HG03045 (cell line): ENCODE measurements at regions not wholly inside any gene's neighbourhood (a gene's known extent, or its start where the extent isn't known, plus 50 kb on each side); places are given as distances from the start of the nearest gene placed in this dataset.

ENCODE experiments used
- ATAC-seq: cut with Tn5 transposase; IDR thresholded peaks from one replicate; pipeline ENCODE4 v1.9.1; 2021; ENCODE audit warnings: mild to moderate bottlenecking, moderate library complexity; ENCODE audit not compliant: unreplicated experiment

DNA sequence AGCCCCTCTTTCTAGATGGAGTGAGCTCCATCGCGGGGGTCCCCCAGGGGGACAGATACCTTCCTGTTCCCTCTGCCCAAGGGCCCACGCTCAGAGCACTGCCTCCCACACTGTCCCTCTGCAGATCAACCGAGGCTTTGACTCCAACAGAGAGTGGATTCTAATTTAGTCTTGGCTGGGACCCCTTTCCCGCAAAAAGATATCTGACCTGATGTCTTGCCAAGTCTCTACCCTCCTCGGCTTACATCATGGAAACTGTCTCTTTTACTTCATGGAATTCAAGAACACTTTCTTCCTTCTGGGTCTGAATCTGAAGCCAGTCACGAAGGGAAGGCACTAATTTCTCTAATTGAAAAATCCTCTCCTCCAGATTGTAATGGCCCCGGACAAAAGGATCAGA, 278.0 kb downstream of the BMP7 start:
- no peak for ATAC-seq

DNA sequence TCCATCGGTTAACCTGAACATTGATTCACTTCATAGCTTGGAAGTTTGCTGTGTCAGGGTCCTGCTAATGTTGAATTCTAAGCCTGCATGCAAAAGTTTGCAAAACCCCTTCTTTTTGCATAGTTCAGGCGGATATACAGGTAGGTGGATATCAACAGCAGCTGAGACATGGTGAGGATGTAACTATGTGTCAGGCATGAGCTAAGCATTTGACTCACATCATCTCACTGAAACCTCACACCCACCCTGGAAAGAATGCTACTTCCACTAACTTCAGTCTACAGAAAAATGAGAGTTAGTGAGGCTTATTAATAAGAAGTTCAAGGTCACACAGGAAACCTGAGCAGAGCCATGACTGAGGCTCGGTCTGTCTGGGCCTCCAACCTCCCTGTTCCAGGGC, 276.9 kb downstream of the BMP7 start:
- ATAC-seq, result no peak

DNA sequence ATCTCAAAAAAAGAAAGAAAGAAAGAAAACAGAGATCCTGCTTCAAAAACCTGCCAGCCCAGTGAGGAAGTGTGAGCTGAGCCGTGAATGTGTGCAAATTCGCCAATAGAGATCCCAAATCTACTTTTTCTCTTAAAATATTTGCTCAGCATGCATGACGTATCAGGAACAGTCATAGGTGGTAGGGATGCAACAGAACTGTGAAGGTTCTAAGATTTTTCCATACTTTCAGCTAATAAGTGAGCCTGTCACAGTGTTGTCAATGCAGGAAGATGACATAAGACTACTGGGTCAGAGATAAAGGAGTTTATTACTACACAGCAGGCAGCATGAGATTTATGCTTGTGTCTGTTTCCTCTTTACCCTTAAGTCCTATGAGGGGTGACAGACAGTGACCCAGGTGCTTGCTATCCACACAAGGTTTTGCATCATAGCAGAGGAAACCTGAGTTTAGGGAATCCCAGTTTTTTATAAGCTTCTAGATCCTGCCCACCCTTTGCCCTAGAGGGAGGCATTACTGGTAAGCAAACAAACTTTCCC, 273.4 kb downstream of the BMP7 start:
- no peak for ATAC-seq

DNA sequence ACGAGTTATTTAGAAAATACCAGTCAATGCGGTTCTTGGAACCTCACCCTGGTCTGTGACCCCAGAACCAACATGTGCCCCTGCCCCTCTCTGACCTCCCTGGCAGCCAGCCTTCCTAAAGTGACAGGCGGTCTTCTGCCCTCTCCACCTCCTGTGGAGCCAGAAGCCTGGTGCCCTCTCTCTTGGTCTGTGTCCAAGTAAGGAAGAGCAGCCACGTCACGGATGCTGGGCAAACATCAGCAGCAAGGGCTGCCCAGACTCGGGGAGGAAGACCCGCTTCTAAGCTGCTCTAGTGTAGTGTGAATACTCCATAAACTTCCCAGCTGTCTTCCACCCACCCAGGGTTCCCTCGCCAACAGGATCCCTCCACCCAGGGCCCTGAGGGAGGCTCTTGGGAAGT, 272.4 kb downstream of the BMP7 start:
- no peak for ATAC-seq

DNA sequence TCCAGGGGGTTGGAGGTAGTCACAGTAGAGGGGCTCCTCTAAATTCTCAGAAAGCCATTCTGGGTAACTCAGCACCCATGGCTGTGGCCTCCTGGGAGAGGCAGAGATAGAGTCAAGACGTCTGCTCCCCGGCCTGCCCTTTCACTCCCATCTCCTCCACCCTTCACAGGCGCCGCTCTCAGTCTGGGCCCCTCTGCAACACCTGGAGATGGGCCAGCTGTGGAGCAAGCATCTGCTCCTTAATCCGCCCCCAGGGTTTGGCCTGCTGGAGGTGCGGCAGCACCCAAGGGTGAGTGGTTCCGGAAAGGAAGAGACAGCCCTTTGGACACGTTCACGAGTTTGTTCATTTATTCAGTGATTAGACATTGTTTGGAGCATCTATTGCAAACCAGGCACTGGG, 271.3 kb downstream of the BMP7 start:
- no peak for ATAC-seq

DNA sequence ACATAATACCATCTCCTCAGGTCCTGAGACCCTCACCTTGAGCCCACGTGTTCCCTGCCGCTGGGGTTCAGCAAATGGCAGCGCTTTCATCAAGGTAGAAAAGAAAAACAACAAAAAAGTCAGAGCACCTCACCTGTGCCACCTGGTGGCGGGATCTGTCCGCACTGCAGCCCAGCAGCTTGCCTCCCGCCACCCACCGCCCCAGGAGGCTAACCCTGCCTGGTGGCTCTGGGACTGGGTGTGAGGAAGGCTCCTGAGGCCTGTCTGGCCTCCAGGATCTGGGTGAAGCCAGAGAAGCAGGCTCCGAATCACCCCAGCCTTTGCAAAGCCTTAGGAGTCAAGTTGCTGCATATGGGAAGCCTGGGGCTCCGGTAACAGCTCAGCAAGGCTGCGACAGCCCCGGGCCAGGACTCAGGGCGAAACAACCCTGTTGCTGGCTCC, 270.8 kb downstream of the BMP7 start:
- ATAC-seq, result no peak

DNA sequence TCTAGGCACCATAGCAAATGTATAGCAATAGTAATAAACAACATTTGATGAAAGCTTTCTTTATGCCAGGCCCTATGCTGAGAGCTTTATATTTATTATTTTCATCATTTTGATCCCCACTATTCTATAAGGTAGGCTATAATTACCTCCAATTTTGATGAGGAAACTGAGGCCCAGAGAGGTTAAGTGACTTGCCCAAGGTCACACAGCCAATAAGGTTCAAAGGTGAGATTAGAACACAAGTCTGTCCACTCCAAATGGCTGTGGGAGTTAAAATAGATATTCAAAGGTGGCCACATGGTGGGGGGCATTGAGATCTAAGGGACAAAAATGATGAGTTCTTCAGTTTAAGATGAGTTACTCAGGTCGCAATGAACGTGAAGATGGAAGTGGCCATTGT, 269.9 kb downstream of the BMP7 start:
- no peak for ATAC-seq

DNA sequence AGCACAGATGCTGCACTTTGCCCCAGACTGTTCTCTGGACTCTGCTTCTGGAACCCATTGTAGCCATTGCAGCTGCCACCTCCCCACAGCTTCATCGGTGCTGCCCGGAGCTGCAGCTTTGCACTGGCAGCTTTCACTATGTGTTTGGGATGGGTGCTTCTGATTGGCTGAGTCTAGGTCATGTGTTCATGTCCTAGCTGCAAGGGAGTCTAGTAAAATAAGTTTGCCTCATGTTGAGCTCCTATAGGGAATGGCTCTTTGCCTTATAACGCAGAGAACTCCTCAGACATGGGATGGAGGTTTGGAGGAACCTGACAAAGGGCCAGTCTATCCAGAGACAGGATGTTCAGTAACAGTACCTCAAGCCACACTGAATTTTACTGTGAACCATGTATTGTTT, 268.0 kb downstream of the BMP7 start:
- no peak for ATAC-seq

DNA sequence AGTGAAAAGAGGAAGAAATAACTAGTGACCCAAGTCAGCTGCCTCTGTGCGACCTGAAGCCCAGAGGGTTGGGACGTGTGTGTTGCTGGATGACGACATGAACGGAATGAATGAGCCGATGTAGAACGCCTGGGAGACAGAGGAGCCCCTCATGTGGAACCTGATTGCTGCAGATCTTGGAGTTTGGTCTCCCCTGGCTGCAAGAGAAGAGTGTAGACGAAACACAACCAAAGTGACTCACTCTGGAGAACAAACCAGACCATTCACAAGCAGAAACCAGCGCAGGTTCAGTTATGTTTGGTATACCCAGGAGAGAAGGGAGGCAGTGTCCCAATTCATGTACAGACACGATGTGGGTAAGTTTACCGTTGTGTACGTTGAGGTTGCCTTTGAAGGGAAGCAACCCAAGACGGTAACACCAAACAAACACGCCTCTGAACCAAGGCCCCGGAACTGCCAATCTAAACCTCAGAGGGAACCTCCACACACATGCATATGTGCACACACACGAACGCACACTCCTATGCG, 265.9 kb downstream of the BMP7 start:
- ATAC-seq, result no peak

DNA sequence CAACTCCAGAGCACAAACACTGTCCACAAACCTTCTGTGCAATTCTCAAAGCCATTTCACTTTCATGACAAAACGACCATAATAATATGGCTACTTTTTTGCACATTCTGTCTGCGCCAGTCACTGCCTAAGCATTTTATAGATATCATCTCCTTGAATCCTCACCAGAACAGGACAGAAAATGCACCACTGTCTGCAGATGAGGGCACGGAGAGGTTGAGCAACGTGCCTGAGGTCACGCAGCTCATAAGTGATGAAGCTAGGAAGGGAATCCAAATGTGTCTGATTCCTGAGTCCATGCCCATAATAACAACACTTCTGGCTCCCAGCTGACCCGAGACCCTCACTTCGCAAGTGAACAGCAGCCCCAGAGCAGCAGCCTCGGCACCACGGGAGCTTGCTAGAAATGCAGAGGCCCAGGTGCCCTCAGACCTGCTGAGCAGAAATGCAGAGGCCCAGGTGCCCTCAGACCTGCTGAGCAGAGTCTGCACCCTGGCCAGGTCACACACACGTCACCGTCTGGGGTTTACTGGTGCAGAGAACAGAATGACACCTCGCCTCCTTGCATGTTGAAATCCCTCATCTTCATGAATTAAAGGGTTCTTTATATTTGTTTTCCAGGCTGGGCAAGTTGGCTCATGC, 265.2 kb downstream of the BMP7 start:
- ATAC-seq, result no peak

DNA sequence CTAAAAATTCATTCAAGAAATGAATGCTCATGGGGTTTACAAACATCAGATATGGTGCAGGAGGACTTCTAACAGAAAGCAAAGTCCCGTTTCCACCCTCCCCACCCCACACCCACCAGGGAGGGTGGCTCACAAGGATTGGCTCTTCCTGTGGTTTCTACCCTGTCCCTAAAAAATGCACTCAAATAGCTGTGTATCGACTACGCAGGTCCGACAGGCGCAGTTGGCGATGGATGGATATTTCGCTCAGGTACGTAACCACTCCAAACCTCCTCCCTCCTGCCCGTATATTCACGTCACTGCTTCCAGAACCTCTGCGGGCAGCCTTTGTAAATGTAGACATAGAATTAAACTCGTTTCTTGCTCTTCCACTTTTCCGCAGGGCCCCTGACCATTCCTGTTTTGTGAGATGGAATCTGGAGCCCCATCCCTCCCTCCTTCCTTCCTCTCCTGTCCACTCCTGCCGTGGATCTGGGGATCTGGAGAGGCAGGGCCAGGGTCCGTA, 264.3 kb downstream of the BMP7 start:
- ATAC-seq, result no peak

DNA sequence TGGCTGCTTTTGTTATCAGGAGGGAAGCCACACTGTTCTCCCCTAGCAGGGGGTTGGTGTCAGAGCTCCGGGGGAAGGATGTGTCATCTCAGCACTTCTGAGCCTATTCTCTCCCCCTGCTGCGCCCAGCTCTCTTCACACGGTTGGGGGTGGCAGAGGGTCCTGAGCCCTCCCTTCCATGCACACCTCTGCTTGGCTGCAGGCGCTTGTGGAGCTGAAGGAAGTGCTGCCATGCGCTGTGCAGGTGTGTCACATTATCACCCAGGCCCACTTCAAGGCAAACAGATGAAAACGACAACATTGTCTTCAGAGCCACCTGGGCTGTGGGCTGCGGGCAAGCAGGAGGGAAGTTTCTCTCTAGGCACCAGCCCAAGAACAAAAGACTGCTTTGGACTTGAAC, 263.4 kb downstream of the BMP7 start:
- no peak for ATAC-seq

DNA sequence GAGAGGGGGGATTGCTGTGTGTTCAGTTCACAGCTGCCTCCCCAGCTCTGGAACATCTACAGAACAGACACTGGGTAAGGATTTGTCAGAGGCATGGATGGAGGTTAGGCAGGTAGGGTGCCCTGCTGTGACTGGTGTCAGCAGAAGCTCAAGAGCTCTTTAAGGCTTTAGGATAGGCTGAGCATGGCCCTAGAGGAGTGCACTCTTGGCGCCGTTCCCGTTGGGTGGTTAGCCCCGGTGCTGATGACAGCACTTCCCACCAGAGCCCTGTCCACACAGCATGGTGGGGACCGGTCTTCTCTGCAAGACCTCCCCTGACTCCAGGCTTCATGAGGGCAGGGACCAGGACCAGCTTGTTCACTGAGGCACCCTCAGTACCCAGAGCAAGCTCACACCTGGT, 262.0 kb downstream of the BMP7 start:
- ATAC-seq, result no peak

DNA sequence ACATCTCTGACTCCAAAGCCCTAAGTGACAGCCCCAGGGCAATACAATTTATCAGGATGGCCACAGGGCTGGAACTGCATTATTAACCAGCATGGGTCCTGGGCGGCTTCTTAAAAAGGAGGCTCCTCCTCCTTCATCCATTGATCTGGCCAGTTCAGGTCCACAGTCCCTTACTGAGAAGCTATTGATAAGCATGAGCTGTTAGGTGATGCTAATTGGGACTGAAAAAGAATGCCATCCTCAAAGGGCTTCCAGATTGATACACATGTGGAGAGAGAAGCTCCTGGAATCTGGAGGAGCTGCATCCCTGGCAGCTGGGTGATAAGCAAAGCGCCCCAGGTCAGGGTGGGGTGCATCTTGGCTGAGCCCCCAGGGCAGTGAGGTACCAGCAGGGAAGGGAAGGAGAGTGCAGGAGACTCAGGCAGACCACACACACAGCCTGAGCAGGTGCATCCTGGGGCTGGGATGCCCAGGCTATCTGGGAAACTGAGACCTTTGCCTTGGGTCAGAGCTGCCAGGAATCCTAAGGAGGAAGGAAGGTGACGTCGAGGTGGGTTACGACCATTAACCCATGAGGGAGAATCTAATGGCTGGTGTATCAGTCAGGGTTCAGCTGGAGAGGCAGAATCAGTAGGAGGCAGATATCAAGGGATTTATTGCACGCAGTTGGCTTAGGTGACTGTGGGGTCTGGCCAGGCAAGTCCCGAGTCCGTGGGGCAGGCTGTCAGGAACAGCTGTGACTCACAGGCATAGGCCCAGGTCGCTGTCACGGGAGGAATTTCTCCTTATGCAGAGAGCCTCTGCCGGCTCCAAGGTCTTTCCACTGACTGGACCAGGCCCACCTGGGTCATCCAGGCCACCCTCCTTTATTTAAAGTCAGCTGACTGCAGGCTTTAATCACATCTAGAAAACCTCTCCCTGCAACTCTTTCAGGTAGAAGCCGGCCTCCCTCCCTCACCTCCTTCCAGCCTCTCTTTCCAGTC, 261.2 kb downstream of the BMP7 start:
- no peak for ATAC-seq

DNA sequence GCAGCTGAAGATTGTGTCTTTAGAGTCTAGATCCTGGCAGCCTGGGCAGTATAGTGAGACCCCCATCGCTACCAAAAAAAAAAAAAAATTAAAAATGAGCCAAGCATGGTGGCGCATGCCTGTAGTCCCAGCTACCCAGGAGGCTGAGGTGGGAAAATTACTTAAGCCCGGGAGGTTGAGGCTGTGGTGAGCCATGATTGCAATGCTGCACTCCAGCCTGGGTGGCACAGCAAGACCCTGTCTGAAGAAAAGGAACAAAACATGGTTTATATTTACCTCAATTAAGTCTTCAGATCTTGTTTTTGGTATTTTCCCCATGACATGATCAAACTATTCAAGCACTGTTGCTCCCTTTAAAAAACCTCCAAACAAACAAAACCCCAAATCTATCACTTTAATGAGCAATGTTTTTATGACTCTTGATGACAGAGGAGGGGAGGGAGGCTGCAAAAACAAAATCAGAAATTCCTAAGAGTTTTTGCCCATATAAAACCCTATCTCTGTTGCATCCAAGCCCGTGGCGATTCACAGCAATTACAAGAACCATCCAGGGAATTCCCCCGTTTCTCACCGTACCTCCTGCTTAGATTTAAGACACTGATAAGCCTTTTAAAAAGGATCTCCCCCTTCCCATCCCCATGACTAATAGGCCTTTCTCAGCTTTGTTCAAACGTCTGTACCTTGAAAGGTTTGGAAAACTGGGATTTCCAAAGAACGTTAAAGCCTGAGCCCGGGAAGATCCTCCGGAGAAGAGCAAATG, 259.9 kb downstream of the BMP7 start:
- no peak for ATAC-seq

DNA sequence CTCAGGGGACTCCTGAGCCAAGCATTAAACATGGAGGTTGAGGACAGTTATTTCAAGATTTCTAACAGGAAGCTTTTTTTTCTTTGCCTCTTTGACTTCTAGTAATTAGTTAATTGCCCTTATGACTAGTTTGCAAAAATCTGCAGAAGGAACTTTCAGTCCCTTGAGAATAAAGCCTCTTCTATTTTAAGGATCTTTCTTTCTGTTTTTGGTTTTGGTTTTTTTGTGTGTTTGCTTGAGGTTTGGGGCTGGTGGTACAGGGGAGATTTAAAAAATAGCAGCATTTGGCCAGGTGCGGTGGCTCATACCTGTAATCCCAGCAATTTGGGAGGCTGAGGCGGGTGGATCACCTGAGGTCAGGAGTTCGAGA, 259.3 kb downstream of the BMP7 start:
- ATAC-seq, result no peak

DNA sequence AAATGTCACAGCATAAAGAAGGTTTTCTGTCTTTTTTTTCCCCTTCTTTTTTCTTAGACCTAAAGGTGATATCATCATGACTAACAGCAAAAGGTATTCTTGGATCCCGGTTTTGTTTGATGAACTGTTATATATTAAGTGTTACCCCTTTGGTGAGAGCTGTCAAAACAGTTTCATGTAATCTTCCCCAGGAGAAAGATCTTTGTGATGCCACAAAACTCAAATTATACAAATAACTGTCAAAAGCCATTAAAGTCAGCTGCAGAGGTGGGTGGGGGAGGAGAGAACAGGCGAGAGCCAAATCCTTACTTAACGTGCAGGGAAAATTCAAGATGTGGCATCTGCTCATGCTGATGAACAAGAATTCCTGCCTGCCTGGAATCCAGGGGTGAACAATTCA, 258.2 kb downstream of the BMP7 start:
- no peak for ATAC-seq

DNA sequence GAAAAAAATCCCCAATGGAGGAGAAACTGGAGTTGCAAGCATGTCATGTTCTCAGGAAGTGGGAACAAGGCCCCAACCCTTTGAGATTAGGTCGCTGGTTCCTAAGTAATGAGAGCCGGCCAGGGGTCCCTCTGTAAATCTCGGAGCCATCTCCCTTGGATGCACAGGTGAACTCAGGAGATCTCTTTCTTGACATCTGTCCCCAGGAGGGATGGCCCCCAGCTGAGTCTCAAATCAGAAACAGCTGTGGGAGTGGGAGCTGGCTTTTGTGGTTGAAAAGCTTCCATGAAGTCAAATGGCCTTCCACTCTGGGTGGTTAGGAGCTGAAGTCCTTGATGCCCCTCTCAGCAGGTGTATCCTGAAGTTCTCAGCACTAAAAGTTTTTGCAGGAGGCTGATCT, 257.1 kb downstream of the BMP7 start:
- ATAC-seq, result no peak

DNA sequence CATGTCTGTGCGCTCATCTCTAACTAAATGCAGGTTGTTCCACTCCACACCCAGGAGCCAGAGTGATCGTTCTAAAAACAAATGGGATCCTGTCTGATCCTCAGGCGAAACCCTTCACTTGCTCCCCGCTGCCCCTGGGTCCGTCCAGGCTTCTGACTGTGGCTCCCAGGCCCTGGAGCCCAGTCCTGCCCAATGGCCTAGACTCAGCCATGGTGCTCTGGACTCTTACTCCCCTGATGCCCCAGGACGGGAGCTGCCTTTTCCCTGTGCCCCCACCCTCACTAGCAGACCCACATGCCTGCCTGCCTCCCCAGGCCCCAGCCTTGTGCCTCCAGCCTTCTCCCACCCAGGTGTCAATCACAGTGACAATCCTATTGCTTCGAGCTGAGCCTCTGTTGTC, 256.7 kb downstream of the BMP7 start:
- ATAC-seq, result no peak

DNA sequence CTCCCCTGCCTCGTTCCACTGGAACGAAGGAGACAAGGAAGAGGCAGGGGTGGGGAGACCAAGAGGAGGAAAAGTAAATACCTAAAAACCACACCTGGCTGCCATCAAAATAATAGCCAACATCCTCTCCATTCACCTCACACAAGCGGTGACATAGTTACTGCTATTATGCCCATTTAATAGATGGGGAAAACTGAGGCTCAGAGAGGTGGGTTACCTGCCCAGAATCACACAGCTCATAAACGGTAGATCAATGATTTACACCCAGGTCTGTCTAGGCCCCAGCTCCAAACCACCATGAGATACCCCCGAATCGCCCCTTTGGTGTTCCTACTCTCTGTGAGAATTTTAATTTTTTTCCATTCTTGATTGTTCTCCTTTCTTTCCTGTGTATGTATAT, 253.8 kb downstream of the BMP7 start:
- ATAC-seq, result no peak

DNA sequence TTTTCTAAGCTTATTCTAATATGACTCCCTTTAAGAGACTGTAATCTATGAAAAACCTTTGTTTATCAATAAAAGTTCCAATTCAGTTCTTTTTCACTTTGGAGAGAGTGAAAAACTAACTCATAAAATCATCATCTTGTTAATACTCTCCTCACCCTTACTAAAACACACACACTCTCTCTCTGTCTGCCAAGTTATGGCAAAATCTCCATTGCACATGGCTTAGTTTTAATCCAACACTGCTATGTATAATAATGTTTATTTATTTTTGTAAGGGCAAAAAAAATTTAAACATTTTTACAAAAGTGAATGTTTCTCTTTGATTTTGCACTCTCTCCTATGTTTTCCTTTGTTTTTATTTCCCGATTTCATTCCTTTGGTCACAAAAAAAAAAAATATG, 253.2 kb downstream of the BMP7 start:
- ATAC-seq, result no peak
